ENCODE measurements at regions not wholly inside any gene's neighbourhood (a gene's known extent, or its start where the extent isn't known, plus 50 kb on each side); places are given as distances from the start of the nearest gene placed in this dataset.

- TF ChIP-seq ELF4 (IDR thresholded peaks at IDR 0.05) (no peak), FOXM1 (IDR thresholded peaks at IDR 0.05; ENCODE audit: borderline replicate concordance) (no peak), ZNF384 (IDR thresholded peaks at IDR 0.05) (no peak), FOXA1 (IDR thresholded peaks at IDR 0.05) (no peak), BHLHE40 (IDR thresholded peaks at IDR 0.05; ENCODE audit: borderline replicate concordance) (no peak), SP1 (IDR thresholded peaks at IDR 0.05) (no peak), SUZ12 (IDR thresholded peaks at IDR 0.05) (no peak), FOXK2 (IDR thresholded peaks at IDR 0.05) (no peak), ARNT (IDR thresholded peaks at IDR 0.05) (no peak), CTBP1 (IDR thresholded peaks at IDR 0.05; ENCODE audit: borderline replicate concordance) (no peak)
- TF ChIP-seq, protein P1, sequence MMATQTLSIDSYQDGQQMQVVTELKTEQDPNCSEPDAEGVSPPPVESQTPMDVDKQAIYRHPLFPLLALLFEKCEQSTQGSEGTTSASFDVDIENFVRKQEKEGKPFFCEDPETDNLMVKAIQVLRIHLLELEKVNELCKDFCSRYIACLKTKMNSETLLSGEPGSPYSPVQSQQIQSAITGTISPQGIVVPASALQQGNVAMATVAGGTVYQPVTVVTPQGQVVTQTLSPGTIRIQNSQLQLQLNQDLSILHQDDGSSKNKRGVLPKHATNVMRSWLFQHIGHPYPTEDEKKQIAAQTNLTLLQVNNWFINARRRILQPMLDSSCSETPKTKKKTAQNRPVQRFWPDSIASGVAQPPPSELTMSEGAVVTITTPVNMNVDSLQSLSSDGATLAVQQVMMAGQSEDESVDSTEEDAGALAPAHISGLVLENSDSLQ (IDR thresholded peaks at IDR 0.05) = no peak
Measured at GRCh38 chr9:588981-589380, 252.5 kb upstream of the DMRT1 start.

Measured in HEK293T (cell line).